ENCODE measurements at regions not wholly inside any gene's neighbourhood (a gene's known extent, or its start where the extent isn't known, plus 50 kb on each side); places are given as distances from the start of the nearest gene placed in this dataset.
"Not testable (repeated sequence)": the region's sequence is repeated elsewhere in the genome, so short reads cannot be mapped to it uniquely, and the experiment has no call there.

- H3K27ac ChIP-seq, result no peak overlapping the region
- TF ChIP-seq CTCF (conservative IDR thresholded peaks at IDR 0.05) (no peak), ZFX (IDR thresholded peaks at IDR 0.05) (no peak)
Observed at GRCh38 chr2:142805244-142805643, 72.2 kb upstream of the KYNU start.

- no peak overlapping the region for H3K27ac ChIP-seq
- no peak for TF ChIP-seq ZFX (IDR thresholded peaks at IDR 0.05)
- TF ChIP-seq CTCF (conservative IDR thresholded peaks at IDR 0.05), result no peak
Observed at GRCh38 chr2:142803158-142803557, 74.3 kb upstream of the KYNU start.

- no peak for TF ChIP-seq ZFX (IDR thresholded peaks at IDR 0.05)
- no peak; the same call in 1 of the 2 replicates for TF ChIP-seq CTCF (conservative IDR thresholded peaks at IDR 0.05)
- no peak overlapping the region for H3K27ac ChIP-seq
Observed at GRCh38 chr2:142796588-142796987, 80.9 kb upstream of the KYNU start.

GRCh38 chr2:142796161-142796560, 81.3 kb upstream of the KYNU start:
- TF ChIP-seq CTCF (conservative IDR thresholded peaks at IDR 0.05), result peak; percentile 17
- TF ChIP-seq ZFX (IDR thresholded peaks at IDR 0.05), result no peak
- H3K27ac ChIP-seq, result no peak overlapping the region

- H3K27ac ChIP-seq, result no peak overlapping the region
- no peak for TF ChIP-seq ZFX (IDR thresholded peaks at IDR 0.05)
- no peak for TF ChIP-seq CTCF (conservative IDR thresholded peaks at IDR 0.05)
Observed at GRCh38 chr2:142794850-142795249, 82.6 kb upstream of the KYNU start.

- not testable (repeated sequence) for H3K27ac ChIP-seq
Observed at GRCh38 chr2:142792328-142792727, 85.1 kb upstream of the KYNU start.

- no peak overlapping the region for H3K27ac ChIP-seq
- TF ChIP-seq ZFX (IDR thresholded peaks at IDR 0.05), result no peak
- TF ChIP-seq CTCF (conservative IDR thresholded peaks at IDR 0.05), result no peak
Observed at GRCh38 chr2:142791335-142791734, 86.1 kb upstream of the KYNU start.

- TF ChIP-seq ZFX (IDR thresholded peaks at IDR 0.05) (no peak), CTCF (conservative IDR thresholded peaks at IDR 0.05) (no peak)
- no peak overlapping the region for H3K27ac ChIP-seq
Observed at GRCh38 chr2:142786918-142787702, 90.4 kb upstream of the KYNU start.

Data from C4-2B (cell line).